ENCODE measurements at regions not wholly inside any gene's neighbourhood (a gene's known extent, or its start where the extent isn't known, plus 50 kb on each side); places are given as distances from the start of the nearest gene placed in this dataset.
A peak's percentile ranks its signal among the peaks of the same experiment; 100 is the strongest.
"Not testable (repeated sequence)": the region's sequence is repeated elsewhere in the genome, so short reads cannot be mapped to it uniquely, and the experiment has no call there.

GRCh38 chr16:29227751-29228663, 178.5 kb downstream of the NPIPB11 start:
- BruUV-seq (replicated peaks); POLR2A ChIA-PET; H2AFZ ChIP-seq (ENCODE audit: control insufficient read depth, low read depth, low read length); CTCF ChIA-PET; H3K4me1 ChIP-seq (ENCODE audit: control insufficient read depth, insufficient read depth, low read length); H3K27ac ChIP-seq (ENCODE audit: control insufficient read depth, insufficient read depth); H3K9ac ChIP-seq (ENCODE audit: control insufficient read depth, insufficient read depth, low read length); H3K4me3 ChIP-seq; H3K4me2 ChIP-seq (ENCODE audit: control insufficient read depth, insufficient read depth); in situ Hi-C loops (cut with MboI); H3K79me2 ChIP-seq (ENCODE audit: control insufficient read depth, insufficient read depth, low read length); H4K20me1 ChIP-seq (ENCODE audit: control insufficient read depth, insufficient read depth); RAD21 ChIA-PET (ENCODE audit: unreplicated experiment); H3K27me3 ChIP-seq (replicated peaks in 1 of 2; ENCODE audit: control insufficient read depth in 2 of 2, insufficient read depth in 2 of 2, low read length in 1 of 2); H3K36me3 ChIP-seq (ENCODE audit: control insufficient read depth in 2 of 2, insufficient read depth in 2 of 2, low read length in 1 of 2); SMC1A ChIA-PET (ENCODE audit: uncharacterized antibody, unreplicated experiment); H3K9me3 ChIP-seq (replicated peaks; ENCODE audit: control insufficient read depth, insufficient read depth, low read length); intact Hi-C loops (cut with micrococcal nuclease; ENCODE audit: unreplicated experiment): not testable (repeated sequence)
- DNase-seq (ENCODE audit: low read depth, low spot score), result peak; percentile 1
- ATAC-seq, result peak; percentile 99
- TF ChIP-seq SMC3 (IDR thresholded peaks at IDR 0.05; ENCODE audit: borderline replicate concordance, low read length) (peak; percentile 26; the same call in 1 of the 2 replicates), CTCF (IDR thresholded peaks at IDR 0.05 in 2 of 3, conservative IDR thresholded peaks at IDR 0.05 in 1 of 3; ENCODE audit: control insufficient read depth in 2 of 3, extremely low read depth in 1 of 3, insufficient read depth in 1 of 3, low read depth in 3 of 3, low read length in 3 of 3) (peak in 2 of 3 experiments; percentile 43 to 50; a peak in 3 of 6 replicates), RAD21 (IDR thresholded peaks at IDR 0.05; ENCODE audit: insufficient read depth, low read depth, low read length) (peak; percentile 54), ATF7 (IDR thresholded peaks at IDR 0.05; ENCODE audit: low read depth) (peak; percentile 52)
- peak; percentile 92 for FAIRE-seq
- 56% methylated on average over 12 of the region's 20 CpGs for WGBS (ENCODE audit: insufficient coverage, insufficient replicate concordance, low lambda C conversion rate, missing lambda C conversion rate)

- in situ Hi-C loops (cut with MboI), result no loop called here
- H3K4me2 ChIP-seq (ENCODE audit: control insufficient read depth, insufficient read depth), result no peak overlapping the region
- ChIA-PET POLR2A (no interaction called here), SMC1A (ENCODE audit: uncharacterized antibody, unreplicated experiment) (no interaction called here), RAD21 (ENCODE audit: unreplicated experiment) (no interaction called here), CTCF (no interaction called here)
- no peaks in the 10 kb centered on the region for H3K27me3 ChIP-seq (replicated peaks in 1 of 2; ENCODE audit: control insufficient read depth in 2 of 2, insufficient read depth in 2 of 2, low read length in 1 of 2)
- no peak for FAIRE-seq
- no peaks in the 10 kb centered on the region for H3K79me2 ChIP-seq (ENCODE audit: control insufficient read depth, insufficient read depth, low read length)
- no peaks in the 10 kb centered on the region for H4K20me1 ChIP-seq (ENCODE audit: control insufficient read depth, insufficient read depth)
- H2AFZ ChIP-seq (ENCODE audit: control insufficient read depth, low read depth, low read length), result no peak overlapping the region
- no peak overlapping the region for H3K9ac ChIP-seq (ENCODE audit: control insufficient read depth, insufficient read depth, low read length)
- ATAC-seq, result no peak
- no peak overlapping the region for H3K4me3 ChIP-seq
- BruUV-seq (replicated peaks), result no TSS peak
- no peaks in the 10 kb centered on the region for H3K36me3 ChIP-seq (ENCODE audit: control insufficient read depth in 2 of 2, insufficient read depth in 2 of 2, low read length in 1 of 2)
- TF ChIP-seq STAT3 (IDR thresholded peaks at IDR 0.05; ENCODE audit: low read depth, low read length) (no peak), IKZF2 (IDR thresholded peaks at IDR 0.05) (no peak), STAT1 (conservative IDR thresholded peaks at IDR 0.05) (no peak), GABPA (IDR thresholded peaks at IDR 0.05; ENCODE audit: low read depth) (no peak), KDM1A (IDR thresholded peaks at IDR 0.05; ENCODE audit: borderline replicate concordance) (no peak), HDAC2 (IDR thresholded peaks at IDR 0.05) (no peak), SRF (IDR thresholded peaks at IDR 0.05; ENCODE audit: low read depth in 2 of 2, low read length in 2 of 2) (no peak)
- no CpG with 5 or more reads among the region's 13 CpGs for WGBS (ENCODE audit: insufficient coverage, insufficient replicate concordance, low lambda C conversion rate, missing lambda C conversion rate)
- no peak for DNase-seq (ENCODE audit: low read depth, low spot score)
- intact Hi-C loops (cut with micrococcal nuclease; ENCODE audit: unreplicated experiment), result no loop called here
- H3K9me3 ChIP-seq (replicated peaks; ENCODE audit: control insufficient read depth, insufficient read depth, low read length), result no peaks in the 10 kb centered on the region
- no peak overlapping the region for H3K27ac ChIP-seq (ENCODE audit: control insufficient read depth, insufficient read depth)
- H3K4me1 ChIP-seq (ENCODE audit: control insufficient read depth, insufficient read depth, low read length), result no peaks in the 10 kb centered on the region
These were observed 179.7 kb downstream of the NPIPB11 start for GRCh38 chr16:29226782-29227181.

Measured in GM12878 (cell line).